Prostate gland (tissue), 2 donors: ENCODE measurements at regions not wholly inside any gene's neighbourhood (a gene's known extent, or its start where the extent isn't known, plus 50 kb on each side); places are given as distances from the start of the nearest gene placed in this dataset.
A peak's percentile ranks its signal among the peaks of the same experiment; 100 is the strongest.

ENCODE experiments used
- CTCF ChIP-seq, 4 experiments: fragments of 200-600 bp in 2 of 4; fragments of 450-650 bp in 2 of 4; sonication (generic) in 2 of 4; IDR thresholded peaks; 1 replicate in 3 of 4; 2 replicates in 1 of 4; pipeline ENCODE4 v1.5.1; 2016 to 2019; ENCODE audit warnings: antibody characterized with exemption in 4 of 4, mild to moderate bottlenecking in 2 of 4, moderate library complexity in 2 of 4
- POLR2A ChIP-seq: fragments of 450-650 bp; IDR thresholded peaks from one replicate; pipeline ENCODE4 v1.6.1; 2016; ENCODE audit warnings: antibody characterized with exemption, mild to moderate bottlenecking
- POLR2AphosphoS5 ChIP-seq: sonication (generic); formaldehyde crosslinking; IDR thresholded peaks from one replicate; pipeline ENCODE4 v1.6.1; 2017; ENCODE audit warnings: antibody characterized with exemption

GRCh38 chr15:98442379-98442833 lies 205.9 kb upstream of the IGF1R start:
- TF ChIP-seq POLR2AphosphoS5 (peak; percentile 23), CTCF (IDR thresholded peaks at IDR 0.05) (peak in 3 of 4 experiments; percentile 75 to 90 (median 76)), POLR2A (no peak)
